ENCODE measurements at regions not wholly inside any gene's neighbourhood (a gene's known extent, or its start where the extent isn't known, plus 50 kb on each side); places are given as distances from the start of the nearest gene placed in this dataset.
"Not testable (repeated sequence)": the region's sequence is repeated elsewhere in the genome, so short reads cannot be mapped to it uniquely, and the experiment has no call there.

GRCh38 chr3:94821241-94821640 is 758.4 kb downstream of the NSUN3 start:
- no peak for DNase-seq (ENCODE audit: low spot score)

GRCh38 chr3:94822298-94822697 is 759.4 kb downstream of the NSUN3 start:
- no peak for DNase-seq (ENCODE audit: low spot score)

- DNase-seq (ENCODE audit: low spot score): not testable (repeated sequence)
Observed at GRCh38 chr3:94846251-94846650, 783.4 kb downstream of the NSUN3 start.

GRCh38 chr3:94862703-94863102 is 799.8 kb downstream of the NSUN3 start:
- no peak for DNase-seq (ENCODE audit: low spot score)

- no peak for DNase-seq (ENCODE audit: low spot score)
Observed at GRCh38 chr3:94869059-94869547, 806.2 kb downstream of the NSUN3 start.

- no peak for DNase-seq (ENCODE audit: low spot score)
Observed at GRCh38 chr3:94873751-94874150, 810.9 kb downstream of the NSUN3 start.

GRCh38 chr3:94875149-94875548 is 812.3 kb downstream of the NSUN3 start:
- DNase-seq (ENCODE audit: low spot score): no peak

- peak; percentile 47 for DNase-seq (ENCODE audit: low spot score)
Observed at GRCh38 chr3:94887065-94887464, 824.2 kb downstream of the NSUN3 start.

GRCh38 chr3:94896994-94897393 is 834.1 kb downstream of the NSUN3 start:
- DNase-seq (ENCODE audit: low spot score): no peak

- DNase-seq (ENCODE audit: low spot score): no peak
Observed at GRCh38 chr3:94904156-94904674, 841.4 kb downstream of the NSUN3 start.

GRCh38 chr3:94909726-94910125 is 846.9 kb downstream of the NSUN3 start:
- DNase-seq (ENCODE audit: low spot score): peak; percentile 22

GRCh38 chr3:94912656-94913055 is 849.8 kb downstream of the NSUN3 start:
- DNase-seq (ENCODE audit: low spot score): no peak

GRCh38 chr3:94927175-94927574 is 864.3 kb downstream of the NSUN3 start:
- no peak for DNase-seq (ENCODE audit: low spot score)

GRCh38 chr3:94928921-94929320 is 866.1 kb downstream of the NSUN3 start:
- DNase-seq (ENCODE audit: low spot score): peak; percentile 18

- no peak for DNase-seq (ENCODE audit: low spot score)
Observed at GRCh38 chr3:94935738-94936580, 873.1 kb downstream of the NSUN3 start.

GRCh38 chr3:94937980-94938379 is 875.1 kb downstream of the NSUN3 start:
- no peak for DNase-seq (ENCODE audit: low spot score)

GRCh38 chr3:94946683-94947082 is 883.8 kb downstream of the NSUN3 start:
- DNase-seq (ENCODE audit: low spot score): no peak

GRCh38 chr3:94961423-94962100 is 898.7 kb downstream of the NSUN3 start:
- DNase-seq (ENCODE audit: low spot score): no peak

- no peak for DNase-seq (ENCODE audit: low spot score)
Observed at GRCh38 chr3:94965867-94966475, 903.1 kb downstream of the NSUN3 start.

- DNase-seq (ENCODE audit: low spot score): no peak
Observed at GRCh38 chr3:94967196-94967595, 904.3 kb downstream of the NSUN3 start.

- DNase-seq (ENCODE audit: low spot score): no peak
Observed at GRCh38 chr3:94968519-94968918, 905.7 kb downstream of the NSUN3 start.

- no peak for DNase-seq (ENCODE audit: low spot score)
Observed at GRCh38 chr3:94972066-94972465, 909.2 kb downstream of the NSUN3 start.

Measured in umbilical cord (tissue), 1 donor.